Karpas-422 (cell line): ENCODE measurements at regions not wholly inside any gene's neighbourhood (a gene's known extent, or its start where the extent isn't known, plus 50 kb on each side); places are given as distances from the start of the nearest gene placed in this dataset.

ENCODE experiments used
- DNase-seq: peaks from one replicate; pipeline ENCODE4 v3.0.0-alpha.2; 2015
- H2AFZ ChIP-seq: fragments of 200-600 bp; sonication (generic); 2 replicates; pipeline ENCODE4 v1.6.1; 2014; ENCODE audit warnings: antibody characterized with exemption, low read length, mixed read lengths
- H3K27ac ChIP-seq: fragments of 200-600 bp; sonication (generic); 2 replicates; pipeline ENCODE4 v1.5.1; 2014; ENCODE audit warnings: mild to moderate bottlenecking, low read length, moderate library complexity
- H3K27me3 ChIP-seq: fragments of 200-600 bp; sonication (generic); 2 replicates; pipeline ENCODE4 v1.6.1; 2014; ENCODE audit warnings: low read length, mixed read lengths
- H3K36me3 ChIP-seq: fragments of 200-600 bp; sonication (generic); 2 replicates; pipeline ENCODE4 v1.6.1; 2014; ENCODE audit warnings: low read length, mixed read lengths; ENCODE audit not compliant: insufficient read depth
- H3K4me1 ChIP-seq: fragments of 200-600 bp; sonication (generic); 2 replicates; pipeline ENCODE4 v1.6.1; 2014; ENCODE audit warnings: mild to moderate bottlenecking, low read length, mixed read lengths
- H3K4me2 ChIP-seq: fragments of 200-600 bp; sonication (generic); 2 replicates; pipeline ENCODE4 v1.6.1; 2014; ENCODE audit warnings: low read length, low read depth, mild to moderate bottlenecking; ENCODE audit not compliant: poor library complexity, severe bottlenecking
- H3K4me3 ChIP-seq: fragments of 200-600 bp; sonication (generic); 2 replicates; pipeline ENCODE4 v1.5.1; 2014; ENCODE audit warnings: mild to moderate bottlenecking, antibody characterized with exemption, low read length, mixed read lengths
- H3K79me2 ChIP-seq: fragments of 200-600 bp; sonication (generic); 2 replicates; pipeline ENCODE4 v1.6.1; 2014; ENCODE audit warnings: mild to moderate bottlenecking, low read length, mixed read lengths
- H3K9ac ChIP-seq: fragments of 200-600 bp; sonication (generic); 2 replicates; pipeline ENCODE4 v1.6.0; 2014; ENCODE audit warnings: low read length
- H3K9me2 ChIP-seq: fragments of 200-600 bp; sonication (generic), shearing (Covaris generic); replicated peaks from 2 replicates; pipeline ENCODE4 v1.6.0; 2014; ENCODE audit warnings: mild to moderate bottlenecking, low read length, moderate library complexity; ENCODE audit not compliant: insufficient read depth
- H3K9me3 ChIP-seq: fragments of 300-700, 200-600 bp; sonication (generic); 2 replicates; pipeline ENCODE4 v1.6.1; 2014; ENCODE audit warnings: low read length, mixed read lengths
- H4K20me1 ChIP-seq: fragments of 200-600 bp; sonication (generic); 2 replicates; pipeline ENCODE4 v1.6.1; 2014; ENCODE audit warnings: mild to moderate bottlenecking, antibody characterized with exemption, low read length, low read depth; ENCODE audit not compliant: insufficient read depth

DNA sequence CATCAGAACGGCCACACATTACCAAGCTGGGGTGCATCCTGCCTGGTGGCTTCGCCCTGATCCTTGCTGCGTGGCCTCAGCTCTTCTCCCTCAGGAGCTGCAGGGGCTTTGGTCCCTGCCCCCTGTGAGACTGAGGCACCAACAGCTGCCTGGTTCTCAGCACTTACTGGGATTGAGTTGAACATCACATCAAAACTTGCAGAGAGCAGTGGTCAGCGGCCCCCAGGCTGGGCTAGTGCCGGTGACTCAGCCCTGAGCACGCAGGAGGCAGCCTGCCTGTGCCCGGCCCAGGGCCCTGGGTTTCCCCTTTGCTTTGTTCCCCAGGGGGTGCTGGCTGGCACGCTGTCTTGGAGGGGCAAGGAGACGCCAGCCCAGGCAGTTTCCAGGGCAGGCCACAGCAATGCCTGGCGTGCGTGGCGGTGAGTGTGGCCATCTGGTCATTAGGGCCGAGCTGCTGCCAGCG lies 63.3 kb downstream of the DLL1 start:
- Histone ChIP-seq H3K4me3 (no peak overlapping the region), H3K27ac (no peak overlapping the region), H3K36me3 (no peaks in the 10 kb centered on the region), H3K9me3 (no peaks in the 10 kb centered on the region), H3K9ac (no peak overlapping the region), H2AFZ (no peak overlapping the region), H3K4me2 (no peak overlapping the region), H3K9me2 (no peaks in the 10 kb centered on the region), H3K79me2 (no peaks in the 10 kb centered on the region), H3K4me1 (no peaks in the 10 kb centered on the region), H3K27me3 (no peaks in the 10 kb centered on the region), H4K20me1 (no peaks in the 10 kb centered on the region)
- DNase-seq: no peak

- Histone ChIP-seq H2AFZ (no peak overlapping the region), H3K27me3 (no peaks in the 10 kb centered on the region), H3K4me3 (no peak overlapping the region), H3K79me2 (no peaks in the 10 kb centered on the region), H3K9me3 (no peaks in the 10 kb centered on the region), H3K27ac (no peak overlapping the region), H3K4me2 (no peak overlapping the region), H4K20me1 (no peaks in the 10 kb centered on the region), H3K9ac (no peak overlapping the region), H3K36me3 (no peaks in the 10 kb centered on the region), H3K9me2 (no peaks in the 10 kb centered on the region), H3K4me1 (no peaks in the 10 kb centered on the region)
- no peak for DNase-seq
Observed at GRCh38 chr6:170226647-170227046, 64.2 kb downstream of the DLL1 start.

- Histone ChIP-seq H4K20me1 (no peaks in the 10 kb centered on the region), H3K27me3 (no peaks in the 10 kb centered on the region), H3K9ac (no peak overlapping the region), H3K9me2 (no peaks in the 10 kb centered on the region), H2AFZ (no peak overlapping the region), H3K79me2 (no peaks in the 10 kb centered on the region), H3K4me1 (no peaks in the 10 kb centered on the region), H3K36me3 (no peaks in the 10 kb centered on the region), H3K4me3 (no peak overlapping the region), H3K4me2 (no peak overlapping the region), H3K9me3 (no peaks in the 10 kb centered on the region), H3K27ac (no peak overlapping the region)
- no peak for DNase-seq
Observed at GRCh38 chr6:170225852-170226417, 64.9 kb downstream of the DLL1 start.

- Histone ChIP-seq H3K9me3 (no peaks in the 10 kb centered on the region), H3K79me2 (no peaks in the 10 kb centered on the region), H3K9ac (no peak overlapping the region), H3K36me3 (no peaks in the 10 kb centered on the region), H3K4me3 (no peak overlapping the region), H2AFZ (no peak overlapping the region), H3K4me2 (no peak overlapping the region), H4K20me1 (no peaks in the 10 kb centered on the region), H3K4me1 (no peaks in the 10 kb centered on the region), H3K9me2 (no peaks in the 10 kb centered on the region), H3K27me3 (no peaks in the 10 kb centered on the region), H3K27ac (no peak overlapping the region)
- DNase-seq: no peak
Observed at GRCh38 chr6:170224694-170225660, 65.9 kb downstream of the DLL1 start.

GRCh38 chr6:170223718-170224693 lies 66.9 kb downstream of the DLL1 start:
- no peak overlapping the region for H3K27ac ChIP-seq
- no peaks in the 10 kb centered on the region for H3K9me2 ChIP-seq
- H3K79me2 ChIP-seq: no peaks in the 10 kb centered on the region
- DNase-seq: no peak
- H3K4me2 ChIP-seq: no peak overlapping the region
- H2AFZ ChIP-seq: no peak overlapping the region
- no peak overlapping the region for H3K4me3 ChIP-seq
- no peak overlapping the region for H3K9ac ChIP-seq
- H3K36me3 ChIP-seq: no peaks in the 10 kb centered on the region
- H4K20me1 ChIP-seq: no peaks in the 10 kb centered on the region
- H3K9me3 ChIP-seq: no peaks in the 10 kb centered on the region
- no peaks in the 10 kb centered on the region for H3K27me3 ChIP-seq
- no peaks in the 10 kb centered on the region for H3K4me1 ChIP-seq

DNA sequence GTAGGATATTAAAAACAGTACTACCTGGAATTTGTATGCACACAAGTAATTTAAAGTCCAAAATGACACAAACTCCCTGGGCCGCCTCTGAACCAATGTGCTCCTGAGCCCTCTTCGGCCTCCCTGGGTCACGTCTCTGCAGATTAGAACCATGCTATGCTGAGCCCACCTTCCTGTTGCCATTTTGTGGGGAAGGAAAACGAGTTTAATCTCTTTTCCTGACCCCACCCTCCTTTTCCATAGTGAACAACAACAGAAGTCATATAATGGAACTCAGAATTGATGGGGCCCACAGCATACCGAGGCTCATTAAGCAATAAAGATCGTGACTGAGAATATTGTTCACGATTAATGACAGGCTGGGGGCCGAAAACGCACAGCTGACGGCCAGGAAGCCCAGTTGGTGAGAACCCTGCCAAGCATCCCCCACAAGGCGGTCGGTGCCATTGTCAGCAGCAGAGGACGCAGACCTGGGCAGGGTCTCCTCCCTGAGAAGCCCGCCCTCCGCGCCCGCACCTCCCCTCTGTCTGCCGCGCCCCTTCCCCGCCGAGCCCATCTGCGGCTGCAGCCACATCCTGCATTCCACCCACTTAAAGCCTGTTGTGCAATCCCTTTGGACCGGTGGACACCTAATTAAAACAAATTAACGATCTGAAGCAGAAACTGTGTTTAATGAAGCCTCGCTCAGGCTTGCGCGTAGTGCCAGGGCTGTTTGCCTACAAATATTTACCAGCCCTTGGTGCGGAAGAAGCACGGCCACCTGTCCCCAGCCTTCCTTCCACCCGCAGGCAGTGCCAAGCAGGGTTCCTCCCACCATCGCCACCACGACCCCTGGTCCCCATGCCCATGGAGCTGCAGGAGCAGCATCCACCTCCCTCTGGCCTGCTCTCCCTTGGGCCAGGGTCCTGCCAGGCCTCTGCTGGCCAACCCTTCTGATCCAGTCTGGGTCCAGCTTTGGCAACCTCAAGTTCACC lies 68.1 kb downstream of the DLL1 start:
- H2AFZ ChIP-seq: no peak overlapping the region

GRCh38 chr6:170221753-170222400 lies 69.0 kb downstream of the DLL1 start:
- Histone ChIP-seq H3K4me3 (no peak overlapping the region), H3K36me3 (no peaks in the 10 kb centered on the region), H3K9me3 (no peaks in the 10 kb centered on the region), H3K27ac (no peak overlapping the region), H3K79me2 (no peaks in the 10 kb centered on the region), H3K4me1 (no peaks in the 10 kb centered on the region), H4K20me1 (no peaks in the 10 kb centered on the region), H2AFZ (no peak overlapping the region), H3K27me3 (no peaks in the 10 kb centered on the region), H3K9me2 (no peaks in the 10 kb centered on the region), H3K9ac (no peak overlapping the region), H3K4me2 (no peak overlapping the region)
- DNase-seq: no peak

More for the DNA sequence above, 68.1 kb downstream of the DLL1 start:
- no peak overlapping the region for H3K9ac ChIP-seq
- no peak overlapping the region for H3K4me2 ChIP-seq
- H3K9me3 ChIP-seq: no peaks in the 10 kb centered on the region
- no peaks in the 10 kb centered on the region for H4K20me1 ChIP-seq
- H3K79me2 ChIP-seq: no peaks in the 10 kb centered on the region
- no peaks in the 10 kb centered on the region for H3K27me3 ChIP-seq
- no peaks in the 10 kb centered on the region for H3K36me3 ChIP-seq
- no peak for DNase-seq
- no peaks in the 10 kb centered on the region for H3K4me1 ChIP-seq
- H3K4me3 ChIP-seq: no peak overlapping the region
- H3K27ac ChIP-seq: no peak overlapping the region
- H3K9me2 ChIP-seq: no peaks in the 10 kb centered on the region
